ENCODE measurements at regions not wholly inside any gene's neighbourhood (a gene's known extent, or its start where the extent isn't known, plus 50 kb on each side); places are given as distances from the start of the nearest gene placed in this dataset.

- TF ChIP-seq CTCF (IDR thresholded peaks at IDR 0.05; ENCODE audit: unreplicated experiment), result no peak
- no peaks in the 10 kb centered on the region for H3K36me3 Mint-ChIP-seq (ENCODE audit: insufficient read depth)
- peaks cover 6% of the 10 kb centered on the region for H3K9me3 Mint-ChIP-seq (ENCODE audit: low read depth)
- H3K27ac Mint-ChIP-seq, result no peak overlapping the region
- H3K4me1 Mint-ChIP-seq (ENCODE audit: low read depth), result no peaks in the 10 kb centered on the region
- H3K27me3 Mint-ChIP-seq, result peaks cover 3% of the 10 kb centered on the region
- DNase-seq (ENCODE audit: low spot score, unreplicated experiment), result no peak
- no peak overlapping the region for H3K4me3 Mint-ChIP-seq (ENCODE audit: low read depth)
These were observed 87.9 kb upstream of the PTER start for GRCh38 chr10:16348891-16349290.

- no peak overlapping the region for H3K4me3 Mint-ChIP-seq (ENCODE audit: low read depth)
- H3K36me3 Mint-ChIP-seq (ENCODE audit: insufficient read depth), result no peaks in the 10 kb centered on the region
- no peak overlapping the region for H3K27ac Mint-ChIP-seq
- H3K9me3 Mint-ChIP-seq (ENCODE audit: low read depth), result peaks cover 6% of the 10 kb centered on the region
- DNase-seq (ENCODE audit: low spot score, unreplicated experiment), result no peak
- no peak for TF ChIP-seq CTCF (IDR thresholded peaks at IDR 0.05; ENCODE audit: unreplicated experiment)
- no peaks in the 10 kb centered on the region for H3K4me1 Mint-ChIP-seq (ENCODE audit: low read depth)
- peaks cover 7% of the 10 kb centered on the region for H3K27me3 Mint-ChIP-seq
These were observed 84.7 kb upstream of the PTER start for GRCh38 chr10:16352146-16352545.

GRCh38 chr10:16360001-16360400, 76.8 kb upstream of the PTER start:
- no peak for TF ChIP-seq CTCF (IDR thresholded peaks at IDR 0.05; ENCODE audit: unreplicated experiment)
- H3K27me3 Mint-ChIP-seq, result no peaks in the 10 kb centered on the region
- no peak for DNase-seq (ENCODE audit: low spot score, unreplicated experiment)
- no peaks in the 10 kb centered on the region for H3K4me1 Mint-ChIP-seq (ENCODE audit: low read depth)
- H3K4me3 Mint-ChIP-seq (ENCODE audit: low read depth), result no peak overlapping the region
- H3K36me3 Mint-ChIP-seq (ENCODE audit: insufficient read depth), result peaks cover 4% of the 10 kb centered on the region
- peaks cover 21% of the 10 kb centered on the region for H3K9me3 Mint-ChIP-seq (ENCODE audit: low read depth)
- no peak overlapping the region for H3K27ac Mint-ChIP-seq

GRCh38 chr10:16360425-16360824, 76.4 kb upstream of the PTER start:
- TF ChIP-seq CTCF (IDR thresholded peaks at IDR 0.05; ENCODE audit: unreplicated experiment), result no peak
- Mint-ChIP-seq H3K36me3 (ENCODE audit: insufficient read depth) (peaks cover 4% of the 10 kb centered on the region), H3K4me1 (ENCODE audit: low read depth) (no peaks in the 10 kb centered on the region), H3K27me3 (no peaks in the 10 kb centered on the region), H3K9me3 (ENCODE audit: low read depth) (peaks cover 21% of the 10 kb centered on the region), H3K4me3 (ENCODE audit: low read depth) (no peak overlapping the region), H3K27ac (no peak overlapping the region)
- DNase-seq (ENCODE audit: low spot score, unreplicated experiment), result no peak

GRCh38 chr10:16361086-16361485, 75.7 kb upstream of the PTER start:
- DNase-seq (ENCODE audit: low spot score, unreplicated experiment), result no peak
- H3K36me3 Mint-ChIP-seq (ENCODE audit: insufficient read depth), result peaks cover 4% of the 10 kb centered on the region
- H3K27ac Mint-ChIP-seq, result no peak overlapping the region
- H3K27me3 Mint-ChIP-seq, result no peaks in the 10 kb centered on the region
- no peak for TF ChIP-seq CTCF (IDR thresholded peaks at IDR 0.05; ENCODE audit: unreplicated experiment)
- no peaks in the 10 kb centered on the region for H3K4me1 Mint-ChIP-seq (ENCODE audit: low read depth)
- peaks cover 21% of the 10 kb centered on the region for H3K9me3 Mint-ChIP-seq (ENCODE audit: low read depth)
- H3K4me3 Mint-ChIP-seq (ENCODE audit: low read depth), result no peak overlapping the region
